H9 (cell line): ENCODE measurements at regions not wholly inside any gene's neighbourhood (a gene's known extent, or its start where the extent isn't known, plus 50 kb on each side); places are given as distances from the start of the nearest gene placed in this dataset.

Source experiments
- DNase-seq: peaks from one replicate; pipeline ENCODE4 v3.0.0-alpha.2; 2017
- H2AFZ ChIP-seq: one replicate; pipeline ENCODE4 v1.6.1; 2013; ENCODE audit warnings: mild to moderate bottlenecking, low read length, control low read depth, moderate library complexity
- H2AK5ac ChIP-seq: 2 replicates; pipeline ENCODE4 v1.6.1; 2013; ENCODE audit warnings: low read length, control low read depth, mixed read lengths; ENCODE audit not compliant: insufficient read length
- H2BK120ac ChIP-seq: one replicate; pipeline ENCODE4 v1.6.1; 2013; ENCODE audit warnings: low read depth, mild to moderate bottlenecking, low read length, control low read depth, inconsistent platforms; ENCODE audit not compliant: poor library complexity, severe bottlenecking
- H2BK12ac ChIP-seq: 2 replicates; pipeline ENCODE4 v1.6.1; 2013; ENCODE audit warnings: low read length, control low read depth, mixed read lengths, low read depth; ENCODE audit not compliant: insufficient read length
- H2BK15ac ChIP-seq: 2 replicates; pipeline ENCODE4 v1.6.1; 2013; ENCODE audit warnings: low read depth, low read length, control low read depth
- H2BK20ac ChIP-seq: one replicate; pipeline ENCODE4 v1.6.1; 2013; ENCODE audit warnings: low read depth, mild to moderate bottlenecking, low read length, control low read depth, inconsistent platforms; ENCODE audit not compliant: poor library complexity, severe bottlenecking
- H2BK5ac ChIP-seq: 2 replicates; pipeline ENCODE4 v1.6.1; 2013; ENCODE audit warnings: low read length, control low read depth, mixed read lengths; ENCODE audit not compliant: insufficient read length
- H3K14ac ChIP-seq: 2 replicates; pipeline ENCODE4 v1.6.1; 2013; ENCODE audit warnings: low read length, control low read depth; ENCODE audit not compliant: insufficient read depth
- H3K18ac ChIP-seq: 2 replicates; pipeline ENCODE4 v1.6.1; 2013; ENCODE audit warnings: low read depth, mild to moderate bottlenecking, mixed read lengths, low read length, control low read depth; ENCODE audit not compliant: insufficient read length
- H3K23ac ChIP-seq: 2 replicates; pipeline ENCODE4 v1.6.1; 2013; ENCODE audit warnings: low read length, control low read depth, mixed read lengths, low read depth; ENCODE audit not compliant: insufficient read length
- H3K23me2 ChIP-seq: 2 replicates; pipeline ENCODE4 v1.6.1; 2013; ENCODE audit warnings: low read depth, mild to moderate bottlenecking, mixed read lengths, low read length, control low read depth; ENCODE audit not compliant: insufficient read length, poor library complexity, severe bottlenecking
- H3K27ac ChIP-seq: 2 replicates; pipeline ENCODE4 v1.5.1; 2013; ENCODE audit warnings: low read length, control low read depth, mixed read lengths, low read depth; ENCODE audit not compliant: insufficient read length
- H3K27me3 ChIP-seq: 2 replicates; pipeline ENCODE4 v1.6.1; 2013; ENCODE audit warnings: low read length, control low read depth, inconsistent platforms; ENCODE audit not compliant: insufficient read depth
- H3K4ac ChIP-seq: 2 replicates; pipeline ENCODE4 v1.6.1; 2013; ENCODE audit warnings: low read depth, mild to moderate bottlenecking, control low read depth, inconsistent platforms, low read length, moderate library complexity
- H3K4me1 ChIP-seq: 2 replicates; pipeline ENCODE4 v1.6.1; 2013; ENCODE audit warnings: low read length, control low read depth, inconsistent platforms; ENCODE audit not compliant: insufficient read depth
- H3K4me2 ChIP-seq: 2 replicates; pipeline ENCODE4 v1.6.1; 2013; ENCODE audit warnings: low read length, control low read depth, mixed read lengths; ENCODE audit not compliant: insufficient read length, insufficient read depth
- H3K56ac ChIP-seq: 2 replicates; pipeline ENCODE4 v1.6.1; 2013; ENCODE audit warnings: low read depth, mild to moderate bottlenecking, mixed read lengths, low read length, control low read depth; ENCODE audit not compliant: insufficient read length
- H3K79me1 ChIP-seq: 2 replicates; pipeline ENCODE4 v1.6.1; 2013; ENCODE audit warnings: low read depth, mild to moderate bottlenecking, moderate library complexity, low read length, control low read depth, inconsistent platforms; ENCODE audit not compliant: insufficient read depth, poor library complexity, severe bottlenecking
- H3K79me2 ChIP-seq: 2 replicates; pipeline ENCODE4 v1.6.1; 2013; ENCODE audit warnings: low read length, control low read depth, inconsistent platforms; ENCODE audit not compliant: insufficient read depth
- H3K9ac ChIP-seq: 2 replicates; pipeline ENCODE4 v1.6.1; 2013; ENCODE audit warnings: low read length, control low read depth, mixed read lengths; ENCODE audit not compliant: insufficient read length; ENCODE audit errors: extremely low read depth
- H3K9me3 ChIP-seq: one replicate; pipeline ENCODE4 v1.6.1; 2013; ENCODE audit warnings: low read depth, low read length, inconsistent platforms; ENCODE audit not compliant: control insufficient read depth
- H3T11ph ChIP-seq: one replicate; pipeline ENCODE4 v1.6.1; 2013; ENCODE audit warnings: mild to moderate bottlenecking, low read length, control low read depth, inconsistent platforms
- H4K20me1 ChIP-seq: one replicate; pipeline ENCODE4 v1.6.1; 2013; ENCODE audit not compliant: control insufficient read depth, insufficient read length, insufficient read depth
- H4K5ac ChIP-seq: 2 replicates; pipeline ENCODE4 v1.6.1; 2013; ENCODE audit warnings: low read depth, mild to moderate bottlenecking, mixed read lengths, low read length, control low read depth; ENCODE audit not compliant: insufficient read length
- H4K8ac ChIP-seq: replicated peaks from 2 replicates; pipeline ENCODE4 v1.6.1; 2013; ENCODE audit warnings: low read length, control low read depth, mixed read lengths, low read depth; ENCODE audit not compliant: insufficient read length
- H4K91ac ChIP-seq: 2 replicates; pipeline ENCODE4 v1.6.1; 2013; ENCODE audit warnings: low read depth, mild to moderate bottlenecking, moderate library complexity, mixed read lengths, low read length, control low read depth; ENCODE audit not compliant: insufficient read length
- H3K27ac Mint-ChIP-seq, 3 experiments: 2 replicates in 2 of 3; 3 replicates in 1 of 3; pipeline ENCODE4 v1.8.0; 2020 to 2021; ENCODE audit warnings: mixed read lengths in 3 of 3, mild to moderate bottlenecking in 1 of 3, moderate library complexity in 1 of 3
- H3K27me3 Mint-ChIP-seq: 2 replicates; pipeline ENCODE4 v1.8.0; 2021; ENCODE audit warnings: low read depth, mild to moderate bottlenecking, moderate library complexity, mixed read lengths
- H3K36me3 Mint-ChIP-seq, 3 experiments: 2 replicates in 2 of 3; 3 replicates in 1 of 3; pipeline ENCODE4 v1.8.0; 2020 to 2021; ENCODE audit warnings: low read depth in 3 of 3, mixed read lengths in 3 of 3; ENCODE audit not compliant: insufficient read depth in 1 of 3
- H3K4me1 Mint-ChIP-seq, 2 experiments: 2 replicates each; pipeline ENCODE4 v1.8.0; 2020; ENCODE audit warnings: mixed read lengths in 2 of 2
- H3K4me3 Mint-ChIP-seq, 2 experiments: 2 replicates in 1 of 2; 3 replicates in 1 of 2; pipeline ENCODE4 v1.8.0; 2020 to 2021; ENCODE audit warnings: mild to moderate bottlenecking in 2 of 2, mixed read lengths in 2 of 2, moderate library complexity in 1 of 2
- H3K9me3 Mint-ChIP-seq, 2 experiments: 2 replicates in 1 of 2; 3 replicates in 1 of 2; pipeline ENCODE4 v1.8.0; 2020; ENCODE audit warnings: mild to moderate bottlenecking in 2 of 2, mixed read lengths in 2 of 2, moderate library complexity in 1 of 2
- WGBS: extraction: QIAGEN DNeasy Blood & Tissue Kit; methylation state at CpG from one replicate; pipeline ENCODE4 v1.1.7; 2013; ENCODE audit warnings: missing lambda C conversion rate, low lambda C conversion rate, mixed read lengths; ENCODE audit not compliant: insufficient read length; ENCODE audit errors: extremely low coverage; 5-methylcytosine and 5-hydroxymethylcytosine counted together
- TF ChIP-seq, protein P1 (sequence below): fragments of 200-600 bp; sonication (generic); conservative IDR thresholded peaks from 3 replicates; pipeline ENCODE4 v1.8.0; 2021; ENCODE audit warnings: antibody characterized with exemption, mild to moderate bottlenecking

DNA sequence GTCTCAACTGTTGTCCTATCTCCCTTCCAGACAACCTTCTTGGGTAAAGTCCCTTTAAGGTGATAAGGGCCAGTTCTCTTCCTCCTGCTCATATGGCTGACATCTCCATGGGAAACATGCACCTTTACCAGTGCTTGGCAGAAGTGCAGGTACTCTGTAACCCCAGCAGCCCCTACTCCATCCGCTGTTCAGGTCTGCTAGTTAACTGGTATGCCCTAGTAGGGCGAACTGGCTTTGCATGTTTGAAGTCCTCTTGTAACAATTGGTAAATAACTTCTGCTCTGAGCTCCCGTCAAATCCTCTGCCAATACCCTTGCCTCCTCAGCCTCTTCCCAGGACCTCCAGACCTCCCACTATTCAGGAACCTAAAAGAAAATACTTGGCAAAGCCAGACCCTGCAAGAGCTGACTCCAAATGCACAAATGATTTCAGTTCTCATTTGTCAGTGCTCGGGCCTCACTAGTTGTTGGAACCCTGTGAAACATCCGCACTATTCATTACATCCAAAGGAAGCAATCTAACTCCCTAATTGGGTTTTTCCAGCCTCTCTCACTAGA, 703.7 kb downstream of the MAFB start:
- no peaks in the 10 kb centered on the region for H3K79me1 ChIP-seq
- no peak overlapping the region for H3K27ac ChIP-seq
- Mint-ChIP-seq H3K4me1 (peaks cover 11 to 18% of the 10 kb centered on the region in 2 experiments), H3K9me3 (no peaks in the 10 kb centered on the region), H3K27ac (peak overlapping the region in 1 of 3 experiments; percentile 97; a peak in 1 of 7 replicates), H3K4me3 (no peak overlapping the region), H3K27me3 (no peaks in the 10 kb centered on the region), H3K36me3 (no peaks in the 10 kb centered on the region)
- no peak overlapping the region for H2BK5ac ChIP-seq
- H3K4me2 ChIP-seq = no peak overlapping the region
- H3K4ac ChIP-seq = no peak overlapping the region
- no peak overlapping the region for H2BK15ac ChIP-seq
- TF ChIP-seq, protein P1, sequence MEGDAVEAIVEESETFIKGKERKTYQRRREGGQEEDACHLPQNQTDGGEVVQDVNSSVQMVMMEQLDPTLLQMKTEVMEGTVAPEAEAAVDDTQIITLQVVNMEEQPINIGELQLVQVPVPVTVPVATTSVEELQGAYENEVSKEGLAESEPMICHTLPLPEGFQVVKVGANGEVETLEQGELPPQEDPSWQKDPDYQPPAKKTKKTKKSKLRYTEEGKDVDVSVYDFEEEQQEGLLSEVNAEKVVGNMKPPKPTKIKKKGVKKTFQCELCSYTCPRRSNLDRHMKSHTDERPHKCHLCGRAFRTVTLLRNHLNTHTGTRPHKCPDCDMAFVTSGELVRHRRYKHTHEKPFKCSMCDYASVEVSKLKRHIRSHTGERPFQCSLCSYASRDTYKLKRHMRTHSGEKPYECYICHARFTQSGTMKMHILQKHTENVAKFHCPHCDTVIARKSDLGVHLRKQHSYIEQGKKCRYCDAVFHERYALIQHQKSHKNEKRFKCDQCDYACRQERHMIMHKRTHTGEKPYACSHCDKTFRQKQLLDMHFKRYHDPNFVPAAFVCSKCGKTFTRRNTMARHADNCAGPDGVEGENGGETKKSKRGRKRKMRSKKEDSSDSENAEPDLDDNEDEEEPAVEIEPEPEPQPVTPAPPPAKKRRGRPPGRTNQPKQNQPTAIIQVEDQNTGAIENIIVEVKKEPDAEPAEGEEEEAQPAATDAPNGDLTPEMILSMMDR = no peak
- H4K91ac ChIP-seq = no peak overlapping the region
- H3K18ac ChIP-seq = no peak overlapping the region
- no peak overlapping the region for H2BK20ac ChIP-seq
- no peak overlapping the region for H3T11ph ChIP-seq
- H2BK120ac ChIP-seq = no peak overlapping the region
- no peaks in the 10 kb centered on the region for H4K20me1 ChIP-seq
- H2BK12ac ChIP-seq = no peak overlapping the region
- H3K14ac ChIP-seq = no peak overlapping the region
- H3K27me3 ChIP-seq = no peaks in the 10 kb centered on the region
- H3K23me2 ChIP-seq = no peaks in the 10 kb centered on the region
- H4K8ac ChIP-seq = no peak overlapping the region
- no peak overlapping the region for H3K56ac ChIP-seq
- H3K23ac ChIP-seq = no peak overlapping the region
- no peak overlapping the region for H4K5ac ChIP-seq
- H3K4me1 ChIP-seq = no peaks in the 10 kb centered on the region
- no peak overlapping the region for H3K9ac ChIP-seq
- H2AFZ ChIP-seq = no peak overlapping the region
- DNase-seq = no peak
- H2AK5ac ChIP-seq = no peak overlapping the region
- no peaks in the 10 kb centered on the region for H3K9me3 ChIP-seq
- WGBS = no CpG with 5 or more reads among the region's 5 CpGs
- no peaks in the 10 kb centered on the region for H3K79me2 ChIP-seq
